ENCODE measurements at regions not wholly inside any gene's neighbourhood (a gene's known extent, or its start where the extent isn't known, plus 50 kb on each side); places are given as distances from the start of the nearest gene placed in this dataset.

GRCh38 chr3:61445924-61446323 lies 115.4 kb upstream of the PTPRG start:
- DNase-seq (ENCODE audit: low spot score): no peak
- Histone ChIP-seq H3K79me2 (replicated peaks; ENCODE audit: insufficient read depth) (no peaks in the 10 kb centered on the region), H3K27me3 (ENCODE audit: insufficient read depth) (no peaks in the 10 kb centered on the region), H2AFZ (no peak overlapping the region), H3K4me2 (no peak overlapping the region), H3K4me3 (no peak overlapping the region), H3K27ac (ENCODE audit: low read depth) (no peak overlapping the region), H3K4me1 (ENCODE audit: insufficient read depth) (no peaks in the 10 kb centered on the region), H3K36me3 (ENCODE audit: insufficient read depth) (no peaks in the 10 kb centered on the region), H4K20me1 (replicated peaks; ENCODE audit: insufficient read depth) (no peaks in the 10 kb centered on the region), H3K9me2 (ENCODE audit: insufficient read depth) (peaks cover 2% of the 10 kb centered on the region; the same call in 1 of the 2 replicates), H3F3A (replicated peaks; ENCODE audit: low read depth) (no peaks in the 10 kb centered on the region)
- no peak for TF ChIP-seq CREB1 (CRISPR knock-in tag; IDR thresholded peaks at IDR 0.05; ENCODE audit: low read depth)
- TF ChIP-seq STAT1 (IDR thresholded peaks at IDR 0.05; ENCODE audit: unreplicated experiment): no peak
- TF ChIP-seq REST (IDR thresholded peaks at IDR 0.05; ENCODE audit: unreplicated experiment): no peak
- TF ChIP-seq JUNB (IDR thresholded peaks at IDR 0.05; ENCODE audit: unreplicated experiment): no peak
- no peak for TF ChIP-seq EZH2 (IDR thresholded peaks at IDR 0.05; ENCODE audit: low read depth, unreplicated experiment)
- TF ChIP-seq ZNF114 (CRISPR knock-in tag; IDR thresholded peaks at IDR 0.05): no peak
- TF ChIP-seq ETS1 (IDR thresholded peaks at IDR 0.05): no peak
- no peak for TF ChIP-seq NANOG (IDR thresholded peaks at IDR 0.05; ENCODE audit: borderline replicate concordance)
- no peak for TF ChIP-seq POLR2AphosphoS5 (IDR thresholded peaks at IDR 0.05; ENCODE audit: low read depth)
- TF ChIP-seq ZNF462 (CRISPR knock-in tag; IDR thresholded peaks at IDR 0.05): no peak
- TF ChIP-seq CTCF (conservative IDR thresholded peaks at IDR 0.05; ENCODE audit: low read depth in 2 of 2): no peak
- TF ChIP-seq ZNF331 (CRISPR knock-in tag; IDR thresholded peaks at IDR 0.05; ENCODE audit: low read depth): no peak
- TF ChIP-seq EZH2phosphoT487 (IDR thresholded peaks at IDR 0.05; ENCODE audit: unreplicated experiment): no peak
- Mint-ChIP-seq H3K27me3 (ENCODE audit: insufficient read depth, low read depth, poor library complexity) (no peaks in the 10 kb centered on the region), H3K27ac (no peak overlapping the region), H3K9me3 (no peaks in the 10 kb centered on the region), H3K36me3 (ENCODE audit: low read depth) (no peaks in the 10 kb centered on the region), H3K4me3 (no peak overlapping the region), H3K4me1 (no peaks in the 10 kb centered on the region)
- no peak for ATAC-seq
